ENCODE measurements at regions not wholly inside any gene's neighbourhood (a gene's known extent, or its start where the extent isn't known, plus 50 kb on each side); places are given as distances from the start of the nearest gene placed in this dataset.

- TF ChIP-seq GATA2 (IDR thresholded peaks at IDR 0.05; ENCODE audit: low read depth, low read length) (no peak), GATA3 (IDR thresholded peaks at IDR 0.05; ENCODE audit: low read depth, low read length) (no peak)
Observed at GRCh38 chr5:29276371-29276770, 1917.1 kb upstream of the CDH6 start.
